ENCODE measurements at regions not wholly inside any gene's neighbourhood (a gene's known extent, or its start where the extent isn't known, plus 50 kb on each side); places are given as distances from the start of the nearest gene placed in this dataset.

DNA sequence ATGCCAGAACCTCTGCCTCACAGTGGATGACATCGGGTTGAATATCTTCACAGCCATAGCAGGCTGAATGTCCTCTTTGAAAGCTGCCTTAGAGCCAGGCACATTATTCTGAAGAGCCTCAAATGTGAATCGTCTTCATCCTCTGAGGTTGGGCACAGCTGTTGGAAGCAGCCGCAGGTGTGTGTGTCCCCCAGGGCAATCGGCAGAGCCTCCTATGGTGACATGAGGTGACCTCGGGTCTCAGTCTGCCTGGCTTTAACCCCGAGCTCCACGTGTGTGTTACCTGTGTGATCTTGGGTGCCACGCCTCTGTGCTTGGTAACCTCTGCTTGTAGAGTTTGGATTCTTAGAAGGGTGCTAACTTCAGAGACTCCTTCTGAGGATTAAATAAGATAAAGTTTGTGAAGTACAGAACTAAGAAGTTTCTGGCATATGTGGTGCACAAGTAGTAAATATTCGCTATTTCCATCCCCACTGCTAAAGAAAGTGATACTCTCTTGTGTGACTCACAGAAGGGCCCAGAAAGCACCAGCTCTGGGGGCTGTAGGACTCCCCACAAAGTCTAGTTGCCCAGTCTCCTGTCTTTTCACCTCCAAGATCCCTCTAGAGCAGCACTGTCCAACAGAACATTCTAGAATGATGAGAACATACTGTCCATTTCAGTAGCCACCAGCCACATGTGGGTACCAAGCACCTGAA is 500.9 kb downstream of the NPHP4 start:
- TF ChIP-seq, protein P1, sequence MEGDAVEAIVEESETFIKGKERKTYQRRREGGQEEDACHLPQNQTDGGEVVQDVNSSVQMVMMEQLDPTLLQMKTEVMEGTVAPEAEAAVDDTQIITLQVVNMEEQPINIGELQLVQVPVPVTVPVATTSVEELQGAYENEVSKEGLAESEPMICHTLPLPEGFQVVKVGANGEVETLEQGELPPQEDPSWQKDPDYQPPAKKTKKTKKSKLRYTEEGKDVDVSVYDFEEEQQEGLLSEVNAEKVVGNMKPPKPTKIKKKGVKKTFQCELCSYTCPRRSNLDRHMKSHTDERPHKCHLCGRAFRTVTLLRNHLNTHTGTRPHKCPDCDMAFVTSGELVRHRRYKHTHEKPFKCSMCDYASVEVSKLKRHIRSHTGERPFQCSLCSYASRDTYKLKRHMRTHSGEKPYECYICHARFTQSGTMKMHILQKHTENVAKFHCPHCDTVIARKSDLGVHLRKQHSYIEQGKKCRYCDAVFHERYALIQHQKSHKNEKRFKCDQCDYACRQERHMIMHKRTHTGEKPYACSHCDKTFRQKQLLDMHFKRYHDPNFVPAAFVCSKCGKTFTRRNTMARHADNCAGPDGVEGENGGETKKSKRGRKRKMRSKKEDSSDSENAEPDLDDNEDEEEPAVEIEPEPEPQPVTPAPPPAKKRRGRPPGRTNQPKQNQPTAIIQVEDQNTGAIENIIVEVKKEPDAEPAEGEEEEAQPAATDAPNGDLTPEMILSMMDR (IDR thresholded peaks at IDR 0.05): no peak
- no peak for TF ChIP-seq POLR2AphosphoS5 (IDR thresholded peaks at IDR 0.05)
